H9 (cell line): ENCODE measurements at regions not wholly inside any gene's neighbourhood (a gene's known extent, or its start where the extent isn't known, plus 50 kb on each side); places are given as distances from the start of the nearest gene placed in this dataset.

Source experiments
- DNase-seq: peaks from one replicate; pipeline ENCODE4 v3.0.0-alpha.2; 2017
- H2AFZ ChIP-seq: one replicate; pipeline ENCODE4 v1.6.1; 2013; ENCODE audit warnings: mild to moderate bottlenecking, low read length, control low read depth, moderate library complexity
- H2AK5ac ChIP-seq: 2 replicates; pipeline ENCODE4 v1.6.1; 2013; ENCODE audit warnings: low read length, control low read depth, mixed read lengths; ENCODE audit not compliant: insufficient read length
- H2BK120ac ChIP-seq: one replicate; pipeline ENCODE4 v1.6.1; 2013; ENCODE audit warnings: low read depth, mild to moderate bottlenecking, low read length, control low read depth, inconsistent platforms; ENCODE audit not compliant: poor library complexity, severe bottlenecking
- H2BK12ac ChIP-seq: 2 replicates; pipeline ENCODE4 v1.6.1; 2013; ENCODE audit warnings: low read length, control low read depth, mixed read lengths, low read depth; ENCODE audit not compliant: insufficient read length
- H2BK15ac ChIP-seq: 2 replicates; pipeline ENCODE4 v1.6.1; 2013; ENCODE audit warnings: low read depth, low read length, control low read depth
- H2BK20ac ChIP-seq: one replicate; pipeline ENCODE4 v1.6.1; 2013; ENCODE audit warnings: low read depth, mild to moderate bottlenecking, low read length, control low read depth, inconsistent platforms; ENCODE audit not compliant: poor library complexity, severe bottlenecking
- H2BK5ac ChIP-seq: 2 replicates; pipeline ENCODE4 v1.6.1; 2013; ENCODE audit warnings: low read length, control low read depth, mixed read lengths; ENCODE audit not compliant: insufficient read length
- H3K14ac ChIP-seq: 2 replicates; pipeline ENCODE4 v1.6.1; 2013; ENCODE audit warnings: low read length, control low read depth; ENCODE audit not compliant: insufficient read depth
- H3K18ac ChIP-seq: 2 replicates; pipeline ENCODE4 v1.6.1; 2013; ENCODE audit warnings: low read depth, mild to moderate bottlenecking, mixed read lengths, low read length, control low read depth; ENCODE audit not compliant: insufficient read length
- H3K23ac ChIP-seq: 2 replicates; pipeline ENCODE4 v1.6.1; 2013; ENCODE audit warnings: low read length, control low read depth, mixed read lengths, low read depth; ENCODE audit not compliant: insufficient read length
- H3K23me2 ChIP-seq: 2 replicates; pipeline ENCODE4 v1.6.1; 2013; ENCODE audit warnings: low read depth, mild to moderate bottlenecking, mixed read lengths, low read length, control low read depth; ENCODE audit not compliant: insufficient read length, poor library complexity, severe bottlenecking
- H3K27ac ChIP-seq: 2 replicates; pipeline ENCODE4 v1.5.1; 2013; ENCODE audit warnings: low read length, control low read depth, mixed read lengths, low read depth; ENCODE audit not compliant: insufficient read length
- H3K27me3 ChIP-seq: 2 replicates; pipeline ENCODE4 v1.6.1; 2013; ENCODE audit warnings: low read length, control low read depth, inconsistent platforms; ENCODE audit not compliant: insufficient read depth
- H3K4ac ChIP-seq: 2 replicates; pipeline ENCODE4 v1.6.1; 2013; ENCODE audit warnings: low read depth, mild to moderate bottlenecking, control low read depth, inconsistent platforms, low read length, moderate library complexity
- H3K4me1 ChIP-seq: 2 replicates; pipeline ENCODE4 v1.6.1; 2013; ENCODE audit warnings: low read length, control low read depth, inconsistent platforms; ENCODE audit not compliant: insufficient read depth
- H3K4me2 ChIP-seq: 2 replicates; pipeline ENCODE4 v1.6.1; 2013; ENCODE audit warnings: low read length, control low read depth, mixed read lengths; ENCODE audit not compliant: insufficient read length, insufficient read depth
- H3K56ac ChIP-seq: 2 replicates; pipeline ENCODE4 v1.6.1; 2013; ENCODE audit warnings: low read depth, mild to moderate bottlenecking, mixed read lengths, low read length, control low read depth; ENCODE audit not compliant: insufficient read length
- H3K79me1 ChIP-seq: 2 replicates; pipeline ENCODE4 v1.6.1; 2013; ENCODE audit warnings: low read depth, mild to moderate bottlenecking, moderate library complexity, low read length, control low read depth, inconsistent platforms; ENCODE audit not compliant: insufficient read depth, poor library complexity, severe bottlenecking
- H3K79me2 ChIP-seq: 2 replicates; pipeline ENCODE4 v1.6.1; 2013; ENCODE audit warnings: low read length, control low read depth, inconsistent platforms; ENCODE audit not compliant: insufficient read depth
- H3K9ac ChIP-seq: 2 replicates; pipeline ENCODE4 v1.6.1; 2013; ENCODE audit warnings: low read length, control low read depth, mixed read lengths; ENCODE audit not compliant: insufficient read length; ENCODE audit errors: extremely low read depth
- H3K9me3 ChIP-seq: one replicate; pipeline ENCODE4 v1.6.1; 2013; ENCODE audit warnings: low read depth, low read length, inconsistent platforms; ENCODE audit not compliant: control insufficient read depth
- H3T11ph ChIP-seq: one replicate; pipeline ENCODE4 v1.6.1; 2013; ENCODE audit warnings: mild to moderate bottlenecking, low read length, control low read depth, inconsistent platforms
- H4K20me1 ChIP-seq: one replicate; pipeline ENCODE4 v1.6.1; 2013; ENCODE audit not compliant: control insufficient read depth, insufficient read length, insufficient read depth
- H4K5ac ChIP-seq: 2 replicates; pipeline ENCODE4 v1.6.1; 2013; ENCODE audit warnings: low read depth, mild to moderate bottlenecking, mixed read lengths, low read length, control low read depth; ENCODE audit not compliant: insufficient read length
- H4K8ac ChIP-seq: replicated peaks from 2 replicates; pipeline ENCODE4 v1.6.1; 2013; ENCODE audit warnings: low read length, control low read depth, mixed read lengths, low read depth; ENCODE audit not compliant: insufficient read length
- H4K91ac ChIP-seq: 2 replicates; pipeline ENCODE4 v1.6.1; 2013; ENCODE audit warnings: low read depth, mild to moderate bottlenecking, moderate library complexity, mixed read lengths, low read length, control low read depth; ENCODE audit not compliant: insufficient read length
- H3K27ac Mint-ChIP-seq, 3 experiments: 2 replicates in 2 of 3; 3 replicates in 1 of 3; pipeline ENCODE4 v1.8.0; 2020 to 2021; ENCODE audit warnings: mixed read lengths in 3 of 3, mild to moderate bottlenecking in 1 of 3, moderate library complexity in 1 of 3
- H3K27me3 Mint-ChIP-seq: 2 replicates; pipeline ENCODE4 v1.8.0; 2021; ENCODE audit warnings: low read depth, mild to moderate bottlenecking, moderate library complexity, mixed read lengths
- H3K36me3 Mint-ChIP-seq, 3 experiments: 2 replicates in 2 of 3; 3 replicates in 1 of 3; pipeline ENCODE4 v1.8.0; 2020 to 2021; ENCODE audit warnings: low read depth in 3 of 3, mixed read lengths in 3 of 3; ENCODE audit not compliant: insufficient read depth in 1 of 3
- H3K4me1 Mint-ChIP-seq, 2 experiments: 2 replicates each; pipeline ENCODE4 v1.8.0; 2020; ENCODE audit warnings: mixed read lengths in 2 of 2
- H3K4me3 Mint-ChIP-seq, 2 experiments: 2 replicates in 1 of 2; 3 replicates in 1 of 2; pipeline ENCODE4 v1.8.0; 2020 to 2021; ENCODE audit warnings: mild to moderate bottlenecking in 2 of 2, mixed read lengths in 2 of 2, moderate library complexity in 1 of 2
- H3K9me3 Mint-ChIP-seq, 2 experiments: 2 replicates in 1 of 2; 3 replicates in 1 of 2; pipeline ENCODE4 v1.8.0; 2020; ENCODE audit warnings: mild to moderate bottlenecking in 2 of 2, mixed read lengths in 2 of 2, moderate library complexity in 1 of 2
- CTCF ChIP-seq: fragments of 200-600 bp; sonication (generic); conservative IDR thresholded peaks from 3 replicates; pipeline ENCODE4 v1.8.0; 2021; ENCODE audit warnings: antibody characterized with exemption, mild to moderate bottlenecking

GRCh38 chr17:71486261-71486660, 634.6 kb upstream of the SOX9 start:
- Mint-ChIP-seq H3K4me1 (no peaks in the 10 kb centered on the region), H3K27ac (no peak overlapping the region), H3K27me3 (no peaks in the 10 kb centered on the region), H3K4me3 (no peak overlapping the region), H3K36me3 (no peaks in the 10 kb centered on the region), H3K9me3 (no peaks in the 10 kb centered on the region)
- Histone ChIP-seq H3K4me1 (no peaks in the 10 kb centered on the region), H2BK15ac (no peak overlapping the region), H2AK5ac (no peak overlapping the region), H3K79me2 (no peaks in the 10 kb centered on the region), H2BK20ac (no peak overlapping the region), H3T11ph (no peak overlapping the region), H4K5ac (no peak overlapping the region), H2AFZ (no peak overlapping the region), H3K18ac (no peak overlapping the region), H3K23ac (no peak overlapping the region), H4K20me1 (no peaks in the 10 kb centered on the region), H3K79me1 (no peaks in the 10 kb centered on the region), H4K91ac (no peak overlapping the region), H3K14ac (no peak overlapping the region), H3K4ac (no peak overlapping the region), H3K23me2 (no peaks in the 10 kb centered on the region), H3K27me3 (no peaks in the 10 kb centered on the region), H3K9ac (no peak overlapping the region), H4K8ac (no peak overlapping the region), H2BK12ac (no peak overlapping the region), H2BK5ac (no peak overlapping the region), H2BK120ac (no peak overlapping the region), H3K9me3 (no peaks in the 10 kb centered on the region), H3K56ac (no peak overlapping the region), H3K4me2 (no peak overlapping the region), H3K27ac (no peak overlapping the region)
- DNase-seq, result no peak
- TF ChIP-seq CTCF, result no peak
